K562 (cell line): ENCODE measurements at regions not wholly inside any gene's neighbourhood (a gene's known extent, or its start where the extent isn't known, plus 50 kb on each side); places are given as distances from the start of the nearest gene placed in this dataset.

Experiments used
- ATAC-seq: fragments of 200-7000 bp; cut with Tn5 transposase; 3 replicates; pipeline ENCODE4 v1.9.1; 2020; ENCODE audit warnings: moderate library complexity
- BruUV-seq: library from RNA; stranded (reverse); fragments of 400-500 nt; replicated peaks from 2 replicates; lab custom pipeline; 2021; lab: Mats Ljungman, UMichigan
- CTCF ChIA-PET: fragments of 300-600 bp; formaldehyde crosslinking; extraction: SDS; loops from one replicate; lab custom pipeline; 2021; ENCODE audit warnings: low intra/inter-chr PET ratio; lab: Yijun Ruan, JAX
- POLR2A ChIA-PET: fragments of 300-600, 350-650 bp; sonication (Branson Sonifier 250); formaldehyde crosslinking; extraction: SDS; loops from one replicate; lab custom pipeline; 2021; ENCODE audit warnings: antibody characterized with exemption, inconsistent platforms; lab: Yijun Ruan, JAX
- DNase-seq, 4 experiments: peaks; one replicate each; pipeline versions ENCODE4 v3.0.0 to v3.0.0-alpha.2; 2011 to 2018; ENCODE audit warnings: low spot score in 3 of 4, mixed read lengths in 3 of 4; ENCODE audit errors: extremely low read depth in 1 of 4
- FAIRE-seq: peaks from 2 replicates; lab custom pipeline; 2011; peaks lifted over from hg19 to GRCh38; lab: Jason Lieb, UNC
- H2AFZ ChIP-seq: 2 replicates; pipeline ENCODE4 v1.6.0; 2011; ENCODE audit warnings: low read depth, low read length, control low read depth, inconsistent platforms
- H3K27ac ChIP-seq: fragments of 200-600 bp; 3 replicates; pipeline ENCODE4 v1.8.0; 2011; ENCODE audit warnings: low read depth, mild to moderate bottlenecking, control low read depth, inconsistent platforms, low read length, moderate library complexity, mixed read lengths; ENCODE audit errors: extremely low read depth
- H3K27me3 ChIP-seq, 2 experiments: fragments of 300-600 bp in 1 of 2; 2 replicates in 1 of 2; 3 replicates in 1 of 2; pipeline versions ENCODE4 v1.6.0 to v1.8.0; 2011; ENCODE audit warnings: inconsistent platforms in 2 of 2, low read length in 2 of 2, mild to moderate bottlenecking in 1 of 2, mixed read lengths in 1 of 2, moderate library complexity in 1 of 2; ENCODE audit not compliant: control insufficient read depth in 2 of 2, insufficient read depth in 2 of 2
- H3K36me3 ChIP-seq: fragments of 300-600 bp; 3 replicates; pipeline ENCODE4 v1.8.0; 2011; ENCODE audit warnings: mild to moderate bottlenecking, low read length, inconsistent platforms; ENCODE audit not compliant: control insufficient read depth, insufficient read depth
- H3K4me1 ChIP-seq, 2 experiments: fragments of 200-600 bp in 1 of 2; replicated peaks in 1 of 2; 2 replicates in 1 of 2; 3 replicates in 1 of 2; pipeline versions ENCODE4 v1.5.1 to v1.8.0; 2011; ENCODE audit warnings: inconsistent platforms in 2 of 2, low read length in 2 of 2, mild to moderate bottlenecking in 1 of 2, mixed read lengths in 1 of 2, moderate library complexity in 1 of 2; ENCODE audit not compliant: control insufficient read depth in 2 of 2, insufficient read depth in 2 of 2
- H3K4me2 ChIP-seq: 2 replicates; pipeline ENCODE4 v1.6.1; 2011; ENCODE audit warnings: low read length, control low read depth, inconsistent platforms, mixed read lengths; ENCODE audit not compliant: insufficient read depth
- H3K4me3 ChIP-seq: fragments of 200-600 bp; sonication (generic), shearing (Covaris generic); 2 replicates; pipeline ENCODE4 v1.5.1; 2016; ENCODE audit warnings: control low read depth, inconsistent platforms
- H3K79me2 ChIP-seq: fragments of 200-600 bp; 3 replicates; pipeline ENCODE4 v1.8.0; 2011; ENCODE audit warnings: low read length, inconsistent platforms; ENCODE audit not compliant: control insufficient read depth, insufficient read depth
- H3K9ac ChIP-seq, 2 experiments: 2 replicates each; pipeline versions ENCODE4 v1.6.0 to v1.6.1; 2011; ENCODE audit warnings: low read depth in 2 of 2, low read length in 2 of 2, control low read depth in 1 of 2, inconsistent platforms in 1 of 2, mild to moderate bottlenecking in 1 of 2, mixed read lengths in 1 of 2; ENCODE audit not compliant: insufficient read depth in 1 of 2
- H3K9me1 ChIP-seq: one replicate; pipeline ENCODE4 v1.6.0; 2011; ENCODE audit warnings: inconsistent platforms, mild to moderate bottlenecking, low read length, moderate library complexity; ENCODE audit not compliant: control insufficient read depth, insufficient read depth
- H3K9me3 ChIP-seq: replicated peaks from 2 replicates; pipeline ENCODE4 v1.5.1; 2011; ENCODE audit warnings: low read depth, low read length, inconsistent platforms; ENCODE audit not compliant: control insufficient read depth, insufficient read depth
- H4K20me1 ChIP-seq: replicated peaks from 2 replicates; pipeline ENCODE4 v1.6.1; 2011; ENCODE audit warnings: low read length, inconsistent platforms, mixed read lengths; ENCODE audit not compliant: control insufficient read depth, insufficient read depth
- ATF2 ChIP-seq: sonication (generic); formaldehyde crosslinking; IDR thresholded peaks from 2 replicates; pipeline ENCODE4 v1.8.1; 2022; ENCODE audit warnings: missing genetic modification reagents
- CBFB ChIP-seq: sonication (generic); formaldehyde crosslinking; IDR thresholded peaks from 2 replicates; pipeline ENCODE4 v1.4.0; 2020; ENCODE audit warnings: mild to moderate bottlenecking, missing genetic modification reagents
- ETS2 ChIP-seq: IDR thresholded peaks from 2 replicates; pipeline ENCODE4 v1.6.1; 2016; ENCODE audit warnings: borderline replicate concordance, missing genetic modification characterization, mild to moderate bottlenecking, moderate library complexity, missing compliant biosample characterization; ENCODE audit not compliant: poor library complexity, severe bottlenecking
- HDAC8 ChIP-seq: fragments of 450-650 bp; IDR thresholded peaks from 2 replicates; pipeline ENCODE4 v1.6.1; 2016; ENCODE audit warnings: mild to moderate bottlenecking, missing genetic modification characterization, moderate library complexity, missing compliant biosample characterization
- HES1 ChIP-seq: fragments of 450-650 bp; IDR thresholded peaks from 2 replicates; pipeline ENCODE4 v1.6.1; 2016; ENCODE audit warnings: low read depth, mild to moderate bottlenecking, moderate library complexity
- KDM4B ChIP-seq, 2 experiments: fragments of 450-650 bp in 1 of 2; sonication (generic) in 1 of 2; IDR thresholded peaks; 2 replicates each; pipeline ENCODE4 v1.6.1; 2016 to 2017; ENCODE audit warnings: borderline replicate concordance in 2 of 2, antibody characterized with exemption in 1 of 2, low read depth in 1 of 2, mild to moderate bottlenecking in 1 of 2
- PCBP1 ChIP-seq: fragments of 200-400 bp; formaldehyde crosslinking; IDR thresholded peaks from 2 replicates; pipeline ENCODE4 v1.6.1; 2018; ENCODE audit warnings: mild to moderate bottlenecking, low read depth, low read length; ENCODE audit not compliant: poor library complexity, severe bottlenecking
- SRSF9 ChIP-seq: fragments of 200-400 bp; formaldehyde crosslinking; IDR thresholded peaks from 2 replicates; pipeline ENCODE4 v1.6.1; 2017; ENCODE audit warnings: low read depth, low read length, borderline replicate concordance
- THAP12 ChIP-seq: fragments of 250-450 bp; sonication (Bioruptor Pico); IDR thresholded peaks from 2 replicates; pipeline ENCODE4 v1.9.0; 2021; ENCODE audit warnings: mild to moderate bottlenecking, inconsistent platforms
- ZNF282 ChIP-seq: sonication (generic); formaldehyde crosslinking; IDR thresholded peaks from 2 replicates; pipeline ENCODE4 v1.8.1; 2023; ENCODE audit warnings: missing genetic modification reagents
- ZNF384 ChIP-seq: IDR thresholded peaks from 2 replicates; pipeline ENCODE4 v1.6.1; 2012; ENCODE audit warnings: low read depth, low read length, improper control_type of control experiment
- ZNF699 ChIP-seq: fragments of 250-450 bp; sonication (Bioruptor Pico); IDR thresholded peaks from 2 replicates; pipeline ENCODE4 v1.8.0; 2021; ENCODE audit warnings: mild to moderate bottlenecking, moderate library complexity; ENCODE audit not compliant: insufficient replicate concordance
- WGBS: fragments of 100-300 bp; shearing (Covaris generic); methylation state at CpG from one replicate; pipeline ENCODE4 v1.1.6; 2016; ENCODE audit warnings: low coverage, mixed read lengths; ENCODE audit not compliant: insufficient coverage; ENCODE audit errors: missing lambda C conversion rate; 5-methylcytosine and 5-hydroxymethylcytosine counted together
- in situ Hi-C: fragments of 300-500 bp; cut with MboI; formaldehyde crosslinking; loops from 4 replicates; pipeline ENCODE4 v1.15.0; 2018; ENCODE audit warnings: inconsistent platforms, mixed read lengths
- intact Hi-C: fragments of 100-400 bp; cut with micrococcal nuclease; formaldehyde crosslinking; loops from 2 replicates; pipeline ENCODE4 v1.14.2; 2022

DNA sequence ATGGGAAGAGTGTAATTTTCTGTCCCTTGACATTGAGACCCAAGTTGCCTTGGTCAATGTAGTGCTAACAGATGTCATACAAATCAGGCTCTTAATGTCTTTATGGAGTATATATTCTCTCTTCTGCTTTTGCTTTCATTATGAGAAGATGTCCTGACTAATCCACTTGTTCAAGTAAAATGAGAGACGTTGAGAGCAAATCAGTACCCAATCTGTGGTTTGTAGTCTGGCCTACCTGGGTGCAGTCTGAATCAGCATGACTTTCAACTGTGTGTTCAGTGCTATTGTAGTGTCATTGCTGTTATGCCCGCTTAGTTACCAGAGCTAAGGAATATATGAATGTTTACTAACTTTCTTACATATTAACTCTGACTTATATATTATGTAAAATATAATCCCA lies 612.4 kb downstream of the ANKRD7 start:
- Histone ChIP-seq H3K9me1 (no peaks in the 10 kb centered on the region), H3K9ac (no peak overlapping the region), H3K36me3 (no peaks in the 10 kb centered on the region), H3K9me3 (0 out of 2 replicates have a peak, but pooled peaks cover 1% of the 10 kb centered on the region), H2AFZ (no peak overlapping the region), H3K27me3 (no peaks in the 10 kb centered on the region), H3K4me2 (no peak overlapping the region), H3K27ac (no peak overlapping the region), H4K20me1 (no peaks in the 10 kb centered on the region), H3K4me1 (no peaks in the 10 kb centered on the region), H3K79me2 (no peaks in the 10 kb centered on the region), H3K4me3 (no peak overlapping the region)
- POLR2A ChIA-PET: no interaction called here
- FAIRE-seq (no peak), DNase-seq (no peak), ATAC-seq (no peak)
- in situ Hi-C loops (no loop called here), intact Hi-C loops (no loop called here)
- TF ChIP-seq SRSF9: no peak
- TF ChIP-seq KDM4B (IDR thresholded peaks at IDR 0.05; ENCODE audit: borderline replicate concordance in 2 of 2, low read depth in 1 of 2): no peak
- TF ChIP-seq PCBP1: no peak
- TF ChIP-seq HES1: no peak
- no peak for TF ChIP-seq HDAC8 (tag)
- no peak for TF ChIP-seq THAP12 (CRISPR knock-in tag)
- TF ChIP-seq ZNF384: no peak
- TF ChIP-seq ZNF282 (CRISPR knock-in tag): no peak
- TF ChIP-seq ATF2 (CRISPR knock-in tag): no peak
- TF ChIP-seq CBFB (CRISPR knock-in tag): no peak
- TF ChIP-seq ETS2 (tag): no peak
- no peak for TF ChIP-seq ZNF699
- BruUV-seq: no TSS peak
- CTCF ChIA-PET: no interaction called here
- 4% methylated on average over 2 of the region's 2 CpGs for WGBS
